ENCODE measurements at regions not wholly inside any gene's neighbourhood (a gene's known extent, or its start where the extent isn't known, plus 50 kb on each side); places are given as distances from the start of the nearest gene placed in this dataset.

- no peaks in the 10 kb centered on the region for H3K79me2 ChIP-seq (ENCODE audit: insufficient read depth)
- DNase-seq = no peak
- H3K4me1 ChIP-seq (ENCODE audit: insufficient read depth) = no peaks in the 10 kb centered on the region
- no peaks in the 10 kb centered on the region for H4K20me1 ChIP-seq (ENCODE audit: insufficient read depth)
- in situ Hi-C loops (cut with MboI) = no loop called here
- no peaks in the 10 kb centered on the region for H3K36me3 ChIP-seq (ENCODE audit: low read depth)
- no peak overlapping the region for H3K27ac ChIP-seq
- no peaks in the 10 kb centered on the region for H3F3A ChIP-seq (ENCODE audit: insufficient read depth)
- WGBS, 2 experiments (ENCODE audit: low coverage in 1 of 2, low lambda C conversion rate in 2 of 2, missing lambda C conversion rate in 2 of 2) = 27 to 42% methylated on average over 4 of the region's 4 CpGs
- H3K4me3 ChIP-seq = no peak overlapping the region
- H2AFZ ChIP-seq = no peak overlapping the region
- no peaks in the 10 kb centered on the region for H3K9me3 ChIP-seq (ENCODE audit: low read depth)
- H3K9me2 ChIP-seq (ENCODE audit: insufficient read depth) = no peaks in the 10 kb centered on the region
- H3K27me3 ChIP-seq (replicated peaks; ENCODE audit: insufficient read depth) = no peaks in the 10 kb centered on the region
- H3K9ac ChIP-seq = no peak overlapping the region
- H3K4me2 ChIP-seq (ENCODE audit: unreplicated experiment) = no peak overlapping the region
- TF ChIP-seq EZH2 (IDR thresholded peaks at IDR 0.05; ENCODE audit: insufficient read depth, poor library complexity, severe bottlenecking) (no peak), EZH2phosphoT487 (IDR thresholded peaks at IDR 0.05; ENCODE audit: insufficient read depth, low read depth) (no peak)
These were observed 206.3 kb downstream of the IGSF11 start for GRCh38 chr3:118828351-118828750.

- Histone ChIP-seq H3K9ac (no peak overlapping the region), H3K4me3 (no peak overlapping the region), H3K36me3 (ENCODE audit: low read depth) (no peaks in the 10 kb centered on the region), H3K4me1 (ENCODE audit: insufficient read depth) (no peaks in the 10 kb centered on the region), H4K20me1 (ENCODE audit: insufficient read depth) (no peaks in the 10 kb centered on the region), H3K79me2 (ENCODE audit: insufficient read depth) (no peaks in the 10 kb centered on the region), H3K9me2 (ENCODE audit: insufficient read depth) (no peaks in the 10 kb centered on the region), H3K27ac (no peak overlapping the region), H3K9me3 (ENCODE audit: low read depth) (no peaks in the 10 kb centered on the region), H2AFZ (no peak overlapping the region), H3K4me2 (ENCODE audit: unreplicated experiment) (no peak overlapping the region), H3F3A (ENCODE audit: insufficient read depth) (no peaks in the 10 kb centered on the region), H3K27me3 (replicated peaks; ENCODE audit: insufficient read depth) (no peaks in the 10 kb centered on the region)
- TF ChIP-seq EZH2phosphoT487 (IDR thresholded peaks at IDR 0.05; ENCODE audit: insufficient read depth, low read depth) (no peak), EZH2 (IDR thresholded peaks at IDR 0.05; ENCODE audit: insufficient read depth, poor library complexity, severe bottlenecking) (no peak)
- no peak for DNase-seq
- 9 to 13% methylated on average over 4 to 6 of the region's 6 CpGs for WGBS, 2 experiments (ENCODE audit: low coverage in 1 of 2, low lambda C conversion rate in 2 of 2, missing lambda C conversion rate in 2 of 2)
- in situ Hi-C loops (cut with MboI) = no loop called here
These were observed 201.6 kb downstream of the IGSF11 start for GRCh38 chr3:118833075-118833474.

DNA sequence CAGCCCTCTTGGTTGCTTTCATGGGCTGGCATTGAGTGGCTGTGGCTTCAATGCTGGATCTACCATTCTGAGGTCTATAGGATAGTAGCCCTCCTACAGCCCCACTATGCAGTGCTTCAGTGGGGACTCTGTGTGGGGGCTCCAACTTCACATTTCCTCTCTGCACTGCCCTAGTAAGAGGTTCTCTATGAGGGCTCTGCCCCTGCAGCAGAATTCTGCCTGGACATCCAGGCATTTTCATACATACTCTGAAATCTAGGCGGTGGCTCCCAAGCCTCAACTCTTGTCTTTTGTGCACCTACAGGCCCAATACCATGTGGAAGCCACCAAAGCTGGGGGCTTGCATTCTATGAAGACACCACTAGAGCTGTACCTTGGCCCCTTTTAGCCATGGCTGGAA, 195.8 kb downstream of the IGSF11 start:
- Histone ChIP-seq H3K36me3 (ENCODE audit: low read depth) (no peaks in the 10 kb centered on the region), H3K27me3 (replicated peaks; ENCODE audit: insufficient read depth) (no peaks in the 10 kb centered on the region), H3K4me1 (ENCODE audit: insufficient read depth) (no peaks in the 10 kb centered on the region), H3K9ac (no peak overlapping the region), H3K4me3 (no peak overlapping the region), H2AFZ (no peak overlapping the region), H3K9me3 (ENCODE audit: low read depth) (no peaks in the 10 kb centered on the region), H3K79me2 (ENCODE audit: insufficient read depth) (no peaks in the 10 kb centered on the region), H3F3A (ENCODE audit: insufficient read depth) (no peaks in the 10 kb centered on the region), H3K9me2 (ENCODE audit: insufficient read depth) (no peaks in the 10 kb centered on the region), H3K27ac (no peak overlapping the region), H3K4me2 (ENCODE audit: unreplicated experiment) (no peak overlapping the region), H4K20me1 (ENCODE audit: insufficient read depth) (no peaks in the 10 kb centered on the region)
- 33 to 50% methylated on average over 1 of the region's 1 CpG for WGBS, 2 experiments (ENCODE audit: low coverage in 1 of 2, low lambda C conversion rate in 2 of 2, missing lambda C conversion rate in 2 of 2)
- in situ Hi-C loops (cut with MboI) = no loop called here
- no peak for DNase-seq
- TF ChIP-seq EZH2 (IDR thresholded peaks at IDR 0.05; ENCODE audit: insufficient read depth, poor library complexity, severe bottlenecking) = no peak
- TF ChIP-seq EZH2phosphoT487 (IDR thresholded peaks at IDR 0.05; ENCODE audit: insufficient read depth, low read depth) = no peak

GRCh38 chr3:118842147-118842863, 192.3 kb downstream of the IGSF11 start:
- H3K27ac ChIP-seq = no peak overlapping the region
- TF ChIP-seq EZH2 (IDR thresholded peaks at IDR 0.05; ENCODE audit: insufficient read depth, poor library complexity, severe bottlenecking) (no peak), EZH2phosphoT487 (IDR thresholded peaks at IDR 0.05; ENCODE audit: insufficient read depth, low read depth) (no peak)
- no peaks in the 10 kb centered on the region for H3K27me3 ChIP-seq (replicated peaks; ENCODE audit: insufficient read depth)
- no peaks in the 10 kb centered on the region for H3K9me2 ChIP-seq (ENCODE audit: insufficient read depth)
- no peak overlapping the region for H3K9ac ChIP-seq
- in situ Hi-C loops (cut with MboI) = no loop called here
- H3K36me3 ChIP-seq (ENCODE audit: low read depth) = no peaks in the 10 kb centered on the region
- H2AFZ ChIP-seq = no peak overlapping the region
- no peaks in the 10 kb centered on the region for H3K4me1 ChIP-seq (ENCODE audit: insufficient read depth)
- no peaks in the 10 kb centered on the region for H3F3A ChIP-seq (ENCODE audit: insufficient read depth)
- peak; percentile 4 for DNase-seq
- no peaks in the 10 kb centered on the region for H3K79me2 ChIP-seq (ENCODE audit: insufficient read depth)
- no peak overlapping the region for H3K4me3 ChIP-seq
- no peak overlapping the region for H3K4me2 ChIP-seq (ENCODE audit: unreplicated experiment)
- 61 to 67% methylated on average over 7 of the region's 7 CpGs for WGBS, 2 experiments (ENCODE audit: low coverage in 1 of 2, low lambda C conversion rate in 2 of 2, missing lambda C conversion rate in 2 of 2)
- no peaks in the 10 kb centered on the region for H3K9me3 ChIP-seq (ENCODE audit: low read depth)
- H4K20me1 ChIP-seq (ENCODE audit: insufficient read depth) = no peaks in the 10 kb centered on the region

All from GM23248 (cell line).